Liver (tissue), 8 donors: ENCODE measurements at regions not wholly inside any gene's neighbourhood (a gene's known extent, or its start where the extent isn't known, plus 50 kb on each side); places are given as distances from the start of the nearest gene placed in this dataset.

Source experiments
- DNase-seq: peaks from one replicate; pipeline ENCODE4 v3.0.0-alpha.2; 2017; ENCODE audit warnings: low spot score
- H3K27ac ChIP-seq, 2 donors: one replicate each; pipeline ENCODE4 v1.7.0; 2013; ENCODE audit warnings: inconsistent platforms in 2 of 2, low read length in 2 of 2, control low read depth in 1 of 2, low read depth in 1 of 2, mild to moderate bottlenecking in 1 of 2
- H3K27me3 ChIP-seq, 4 donors: one replicate each; pipeline versions ENCODE4 v1.6.1 to v1.7.0; 2013; ENCODE audit warnings: low read length in 3 of 4, inconsistent platforms in 1 of 4, mild to moderate bottlenecking in 1 of 4, moderate library complexity in 1 of 4; ENCODE audit not compliant: control insufficient read depth in 4 of 4, insufficient read depth in 4 of 4
- H3K36me3 ChIP-seq, 4 donors: one replicate each; pipeline versions ENCODE4 v1.6.1 to v1.7.0; 2013; ENCODE audit warnings: low read length in 3 of 4, mild to moderate bottlenecking in 3 of 4, low read depth in 1 of 4, moderate library complexity in 1 of 4; ENCODE audit not compliant: control insufficient read depth in 4 of 4, insufficient read depth in 3 of 4
- H3K4me1 ChIP-seq, 4 donors: one replicate each; pipeline versions ENCODE4 v1.6.1 to v1.7.0; 2013; ENCODE audit warnings: low read length in 3 of 4, mild to moderate bottlenecking in 3 of 4, moderate library complexity in 1 of 4; ENCODE audit not compliant: control insufficient read depth in 4 of 4, insufficient read depth in 4 of 4
- H3K4me3 ChIP-seq, 3 donors: one replicate each; pipeline versions ENCODE4 v1.6.1 to v1.7.0; 2013; ENCODE audit warnings: low read length in 3 of 3, control low read depth in 1 of 3, low read depth in 1 of 3, mild to moderate bottlenecking in 1 of 3
- H3K9ac ChIP-seq, 2 donors: one replicate each; pipeline ENCODE4 v1.7.0; 2013; ENCODE audit warnings: low read length in 2 of 2, mild to moderate bottlenecking in 2 of 2, moderate library complexity in 2 of 2, control low read depth in 1 of 2, low read depth in 1 of 2
- H3K9me3 ChIP-seq, 4 donors: one replicate each; pipeline versions ENCODE4 v1.6.1 to v1.7.0; 2013; ENCODE audit warnings: low read length in 3 of 4; ENCODE audit not compliant: control insufficient read depth in 4 of 4
- ATF3 ChIP-seq: IDR thresholded peaks from 2 replicates; pipeline ENCODE4 v1.6.1; 2016; ENCODE audit warnings: antibody characterized with exemption
- EGR1 ChIP-seq, 2 donors: IDR thresholded peaks; 2 replicates each; pipeline ENCODE4 v1.6.1; 2016 to 2018; ENCODE audit warnings: antibody characterized with exemption in 2 of 2, low read depth in 2 of 2
- FOXA1 ChIP-seq: IDR thresholded peaks from 2 replicates; pipeline ENCODE4 v1.6.1; 2016; ENCODE audit warnings: antibody characterized with exemption
- FOXA2 ChIP-seq: IDR thresholded peaks from 2 replicates; pipeline ENCODE4 v1.6.1; 2016; ENCODE audit warnings: antibody characterized with exemption
- GABPA ChIP-seq, 2 donors: IDR thresholded peaks in 1 of 2; conservative IDR thresholded peaks in 1 of 2; 2 replicates each; pipeline ENCODE4 v1.6.1; 2016; ENCODE audit warnings: antibody characterized with exemption in 2 of 2, mild to moderate bottlenecking in 1 of 2, moderate library complexity in 1 of 2
- HNF4A ChIP-seq, 2 donors: conservative IDR thresholded peaks; 2 replicates each; pipeline ENCODE4 v1.6.1; 2016; ENCODE audit warnings: antibody characterized with exemption in 2 of 2, mild to moderate bottlenecking in 2 of 2
- HNF4G ChIP-seq: IDR thresholded peaks from 2 replicates; pipeline ENCODE4 v1.6.1; 2016; ENCODE audit warnings: antibody characterized with exemption
- JUND ChIP-seq, 2 donors: IDR thresholded peaks; 2 replicates each; pipeline ENCODE4 v1.6.1; 2016; ENCODE audit warnings: antibody characterized with exemption in 2 of 2
- MAX ChIP-seq: IDR thresholded peaks from 2 replicates; pipeline ENCODE4 v1.6.1; 2016; ENCODE audit warnings: antibody characterized with exemption
- NR2F2 ChIP-seq: IDR thresholded peaks from 2 replicates; pipeline ENCODE4 v1.6.1; 2016; ENCODE audit warnings: antibody characterized with exemption
- RAD21 ChIP-seq, 2 donors: IDR thresholded peaks; 2 replicates each; pipeline ENCODE4 v1.6.1; 2016; ENCODE audit warnings: antibody characterized with exemption in 2 of 2, mild to moderate bottlenecking in 2 of 2
- RXRA ChIP-seq, 2 donors: IDR thresholded peaks; 2 replicates each; pipeline ENCODE4 v1.6.1; 2017 to 2018; ENCODE audit warnings: antibody characterized with exemption in 2 of 2, mild to moderate bottlenecking in 1 of 2
- SP1 ChIP-seq: IDR thresholded peaks from 2 replicates; pipeline ENCODE4 v1.6.1; 2018; ENCODE audit warnings: antibody characterized with exemption, mild to moderate bottlenecking
- TAF1 ChIP-seq: conservative IDR thresholded peaks from 2 replicates; pipeline ENCODE4 v1.6.1; 2016; ENCODE audit warnings: antibody characterized with exemption, mild to moderate bottlenecking
- YY1 ChIP-seq: IDR thresholded peaks from 2 replicates; pipeline ENCODE4 v1.6.1; 2016; ENCODE audit warnings: antibody characterized with exemption, mild to moderate bottlenecking
- ZBTB33 ChIP-seq: IDR thresholded peaks from 2 replicates; pipeline ENCODE4 v1.6.1; 2016; ENCODE audit warnings: antibody characterized with exemption
- WGBS: extraction: QIAGEN DNeasy Blood & Tissue Kit; methylation state at CpG from one replicate; pipeline ENCODE4 v1.1.7; 2013; 5-methylcytosine and 5-hydroxymethylcytosine counted together
- TF ChIP-seq, protein P1 (sequence below): fragments of 150-350 bp; IDR thresholded peaks from 2 replicates; pipeline ENCODE4 v1.5.1; 2017; ENCODE audit warnings: improper control_type of control experiment, low read depth, low read length; ENCODE audit not compliant: missing input control
- TF ChIP-seq, protein P2 (sequence below): IDR thresholded peaks from 2 replicates; pipeline ENCODE4 v1.6.1; 2016; ENCODE audit warnings: antibody characterized with exemption, mild to moderate bottlenecking
- donor health status: healthy.
- donor health status: healthy.
- donor health status: healthy.
- donor health status: healthy.
- donor health status: healthy.

GRCh38 chr6:16846399-16846778, 85.1 kb upstream of the ATXN1 start:
- 92% methylated on average over 2 of the region's 2 CpGs for whole genome bisulfite sequencing
- no peak overlapping the region for H3K4me3 ChIP-seq

More at GRCh38 chr6:16846399-16846778, 85.1 kb upstream of the ATXN1 start:
- TF ChIP-seq HNF4A (conservative IDR thresholded peaks at IDR 0.05) (no peak), YY1 (no peak), MAX (no peak), HNF4G (no peak), FOXA2 (no peak), EGR1 (IDR thresholded peaks at IDR 0.05; ENCODE audit: low read depth in 2 of 2) (no peak), JUND (IDR thresholded peaks at IDR 0.05) (no peak), RXRA (IDR thresholded peaks at IDR 0.05) (no peak), FOXA1 (no peak), RAD21 (IDR thresholded peaks at IDR 0.05) (no peak), NR2F2 (no peak), GABPA (IDR thresholded peaks at IDR 0.05 in 1 of 2, conservative IDR thresholded peaks at IDR 0.05 in 1 of 2) (no peak), ATF3 (no peak), SP1 (no peak), TAF1 (no peak), ZBTB33 (no peak)
- TF ChIP-seq, protein P1, sequence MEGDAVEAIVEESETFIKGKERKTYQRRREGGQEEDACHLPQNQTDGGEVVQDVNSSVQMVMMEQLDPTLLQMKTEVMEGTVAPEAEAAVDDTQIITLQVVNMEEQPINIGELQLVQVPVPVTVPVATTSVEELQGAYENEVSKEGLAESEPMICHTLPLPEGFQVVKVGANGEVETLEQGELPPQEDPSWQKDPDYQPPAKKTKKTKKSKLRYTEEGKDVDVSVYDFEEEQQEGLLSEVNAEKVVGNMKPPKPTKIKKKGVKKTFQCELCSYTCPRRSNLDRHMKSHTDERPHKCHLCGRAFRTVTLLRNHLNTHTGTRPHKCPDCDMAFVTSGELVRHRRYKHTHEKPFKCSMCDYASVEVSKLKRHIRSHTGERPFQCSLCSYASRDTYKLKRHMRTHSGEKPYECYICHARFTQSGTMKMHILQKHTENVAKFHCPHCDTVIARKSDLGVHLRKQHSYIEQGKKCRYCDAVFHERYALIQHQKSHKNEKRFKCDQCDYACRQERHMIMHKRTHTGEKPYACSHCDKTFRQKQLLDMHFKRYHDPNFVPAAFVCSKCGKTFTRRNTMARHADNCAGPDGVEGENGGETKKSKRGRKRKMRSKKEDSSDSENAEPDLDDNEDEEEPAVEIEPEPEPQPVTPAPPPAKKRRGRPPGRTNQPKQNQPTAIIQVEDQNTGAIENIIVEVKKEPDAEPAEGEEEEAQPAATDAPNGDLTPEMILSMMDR, result no peak
- TF ChIP-seq, protein P2, sequence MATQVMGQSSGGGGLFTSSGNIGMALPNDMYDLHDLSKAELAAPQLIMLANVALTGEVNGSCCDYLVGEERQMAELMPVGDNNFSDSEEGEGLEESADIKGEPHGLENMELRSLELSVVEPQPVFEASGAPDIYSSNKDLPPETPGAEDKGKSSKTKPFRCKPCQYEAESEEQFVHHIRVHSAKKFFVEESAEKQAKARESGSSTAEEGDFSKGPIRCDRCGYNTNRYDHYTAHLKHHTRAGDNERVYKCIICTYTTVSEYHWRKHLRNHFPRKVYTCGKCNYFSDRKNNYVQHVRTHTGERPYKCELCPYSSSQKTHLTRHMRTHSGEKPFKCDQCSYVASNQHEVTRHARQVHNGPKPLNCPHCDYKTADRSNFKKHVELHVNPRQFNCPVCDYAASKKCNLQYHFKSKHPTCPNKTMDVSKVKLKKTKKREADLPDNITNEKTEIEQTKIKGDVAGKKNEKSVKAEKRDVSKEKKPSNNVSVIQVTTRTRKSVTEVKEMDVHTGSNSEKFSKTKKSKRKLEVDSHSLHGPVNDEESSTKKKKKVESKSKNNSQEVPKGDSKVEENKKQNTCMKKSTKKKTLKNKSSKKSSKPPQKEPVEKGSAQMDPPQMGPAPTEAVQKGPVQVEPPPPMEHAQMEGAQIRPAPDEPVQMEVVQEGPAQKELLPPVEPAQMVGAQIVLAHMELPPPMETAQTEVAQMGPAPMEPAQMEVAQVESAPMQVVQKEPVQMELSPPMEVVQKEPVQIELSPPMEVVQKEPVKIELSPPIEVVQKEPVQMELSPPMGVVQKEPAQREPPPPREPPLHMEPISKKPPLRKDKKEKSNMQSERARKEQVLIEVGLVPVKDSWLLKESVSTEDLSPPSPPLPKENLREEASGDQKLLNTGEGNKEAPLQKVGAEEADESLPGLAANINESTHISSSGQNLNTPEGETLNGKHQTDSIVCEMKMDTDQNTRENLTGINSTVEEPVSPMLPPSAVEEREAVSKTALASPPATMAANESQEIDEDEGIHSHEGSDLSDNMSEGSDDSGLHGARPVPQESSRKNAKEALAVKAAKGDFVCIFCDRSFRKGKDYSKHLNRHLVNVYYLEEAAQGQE, result no peak
- H3K9me3 ChIP-seq, result no peaks in the 10 kb centered on the region
- no peak for DNase-seq
- no peaks in the 10 kb centered on the region for H3K36me3 ChIP-seq
- no peaks in the 10 kb centered on the region for H3K4me1 ChIP-seq
- no peak overlapping the region for H3K9ac ChIP-seq
- no peak overlapping the region for H3K27ac ChIP-seq
- no peaks in the 10 kb centered on the region for H3K27me3 ChIP-seq
